Fibroblast of lung (primary cell): ENCODE measurements at regions not wholly inside any gene's neighbourhood (a gene's known extent, or its start where the extent isn't known, plus 50 kb on each side); places are given as distances from the start of the nearest gene placed in this dataset.

Experiments
- CTCF ChIP-seq, 2 donors: IDR thresholded peaks in 1 of 2; conservative IDR thresholded peaks in 1 of 2; 1 replicate in 1 of 2; 2 replicates in 1 of 2; pipeline ENCODE4 v1.5.1; 2011 to 2012; ENCODE audit warnings: low read length in 2 of 2, control low read depth in 1 of 2, inconsistent platforms in 1 of 2, low read depth in 1 of 2, mild to moderate bottlenecking in 1 of 2
- EZH2 ChIP-seq: IDR thresholded peaks from 2 replicates; pipeline ENCODE4 v1.5.1; 2012; ENCODE audit warnings: low read length, control low read depth, mild to moderate bottlenecking; ENCODE audit errors: missing control alignments

GRCh38 chr1:198864695-198865094 is 225.9 kb downstream of the PTPRC start:
- TF ChIP-seq CTCF (conservative IDR thresholded peaks at IDR 0.05 in 1 of 2, IDR thresholded peaks at IDR 0.05 in 1 of 2; ENCODE audit: low read depth in 1 of 2, low read length in 2 of 2) = no peak
- TF ChIP-seq EZH2 = no peak
